Heart left ventricle (tissue), 13 donors: ENCODE measurements at regions not wholly inside any gene's neighbourhood (a gene's known extent, or its start where the extent isn't known, plus 50 kb on each side); places are given as distances from the start of the nearest gene placed in this dataset.

Source experiments
- CTCF ChIP-seq, 12 donors: fragments of 200-600 bp; sonication (generic) in 4 of 12; IDR thresholded peaks; one replicate each; pipeline versions ENCODE4 v1.5.0 to v1.8.0; 2018 to 2022; ENCODE audit warnings: antibody characterized with exemption in 12 of 12, mild to moderate bottlenecking in 5 of 12
- POLR2A ChIP-seq, 2 donors: fragments of 450-650 bp; IDR thresholded peaks; one replicate each; pipeline ENCODE4 v1.6.1; 2017; ENCODE audit warnings: antibody characterized with exemption in 2 of 2, mild to moderate bottlenecking in 2 of 2, moderate library complexity in 2 of 2
- donor health status: ischemic (EF 13 %, LVEDD 7.1; RV severe dilation, severe dysfunction).
- donor health status: DM: no; HTN: yes; CAD: no.
- donor health status: DM: no; HTN: no; CAD: no.
- donor health status: ischemic (EF 25% LVEDD 6.9; RV normal size, moderate dysfunction).
- donor health status: ischemic (EF 25% LVEDD 5.7; RV mildly dilated, moderate dysfunction).
- donor health status: ischemic (EF 35%, LVEDD 5.7; RV mildly dilated, moderate dysfunction).
- donor health status: nonischemic (EF 11% LVEDD 7.7; RV severe dilation, severe dysfunction).
- donor health status: DM: yes; HTN: yes; CAD: no.
- donor health status: PGD.
- donor health status: ischemic (EF 29% LVEDD 5.4; RV normal size, mild dysfunction).
- donor health status: nonischemic (EF 23%, LVEDD 6.1; RV moderate dilation, normal function).

DNA sequence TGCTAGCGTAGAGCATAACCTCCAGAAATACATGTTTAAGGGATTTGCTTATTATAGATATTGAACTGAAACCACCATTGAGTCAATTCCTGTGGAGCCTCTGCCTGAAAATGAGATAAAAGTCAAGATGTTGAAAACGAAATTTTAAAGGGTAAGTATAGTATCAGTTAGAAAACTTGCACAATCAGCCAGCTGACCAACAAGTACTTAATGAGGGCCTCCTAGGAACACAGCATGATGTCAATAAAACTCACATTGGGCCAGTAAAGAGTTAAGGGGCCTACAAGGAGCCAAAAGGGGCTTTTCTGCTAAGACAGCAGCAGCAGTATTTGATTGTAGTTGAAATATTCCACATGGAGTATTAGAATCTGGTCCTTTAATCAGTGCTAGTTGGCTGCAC, 314.1 kb upstream of the PPARGC1A start:
- no peak for TF ChIP-seq CTCF (IDR thresholded peaks at IDR 0.05)
- no peak for TF ChIP-seq POLR2A (IDR thresholded peaks at IDR 0.05)
